ENCODE measurements at regions not wholly inside any gene's neighbourhood (a gene's known extent, or its start where the extent isn't known, plus 50 kb on each side); places are given as distances from the start of the nearest gene placed in this dataset.

- Histone ChIP-seq H3K4me3 (ENCODE audit: low read length) (no peak overlapping the region), H3K27me3 (ENCODE audit: control insufficient read depth, insufficient read depth, low read length) (no peaks in the 10 kb centered on the region), H3K4me1 (ENCODE audit: control insufficient read depth, insufficient read depth, low read length) (no peaks in the 10 kb centered on the region), H3K36me3 (ENCODE audit: control insufficient read depth, insufficient read depth, low read length) (no peaks in the 10 kb centered on the region), H3K27ac (ENCODE audit: low read length) (no peak overlapping the region), H3K9me3 (ENCODE audit: control insufficient read depth, insufficient read depth, low read length) (no peaks in the 10 kb centered on the region)
- DNase-seq (ENCODE audit: low read depth, low spot score), result no peak
- no CpG with 5 or more reads among the region's 4 CpGs for WGBS (ENCODE audit: insufficient coverage, insufficient read length)
These were observed 198.0 kb upstream of the AGAP1 start for GRCh38 chr2:235295831-235296230.

- Histone ChIP-seq H3K36me3 (ENCODE audit: control insufficient read depth, insufficient read depth, low read length) (no peaks in the 10 kb centered on the region), H3K4me3 (ENCODE audit: low read length) (no peak overlapping the region), H3K27me3 (ENCODE audit: control insufficient read depth, insufficient read depth, low read length) (no peaks in the 10 kb centered on the region), H3K27ac (ENCODE audit: low read length) (no peak overlapping the region), H3K4me1 (ENCODE audit: control insufficient read depth, insufficient read depth, low read length) (no peaks in the 10 kb centered on the region), H3K9me3 (ENCODE audit: control insufficient read depth, insufficient read depth, low read length) (no peaks in the 10 kb centered on the region)
- no peak for DNase-seq (ENCODE audit: low read depth, low spot score)
- WGBS (ENCODE audit: insufficient coverage, insufficient read length), result no CpG with 5 or more reads among the region's 16 CpGs
These were observed 193.3 kb upstream of the AGAP1 start for GRCh38 chr2:235300368-235301201.

GRCh38 chr2:235301202-235302076, 192.4 kb upstream of the AGAP1 start:
- DNase-seq (ENCODE audit: low read depth, low spot score), result no peak
- Histone ChIP-seq H3K4me3 (ENCODE audit: low read length) (no peak overlapping the region), H3K27ac (ENCODE audit: low read length) (no peak overlapping the region), H3K27me3 (ENCODE audit: control insufficient read depth, insufficient read depth, low read length) (no peaks in the 10 kb centered on the region), H3K9me3 (ENCODE audit: control insufficient read depth, insufficient read depth, low read length) (no peaks in the 10 kb centered on the region), H3K36me3 (ENCODE audit: control insufficient read depth, insufficient read depth, low read length) (no peaks in the 10 kb centered on the region), H3K4me1 (ENCODE audit: control insufficient read depth, insufficient read depth, low read length) (no peaks in the 10 kb centered on the region)
- WGBS (ENCODE audit: insufficient coverage, insufficient read length), result 92% methylated on average over 1 of the region's 7 CpGs

- H3K27ac ChIP-seq (ENCODE audit: low read length), result no peak overlapping the region
- H3K4me3 ChIP-seq (ENCODE audit: low read length), result no peak overlapping the region
- no peaks in the 10 kb centered on the region for H3K27me3 ChIP-seq (ENCODE audit: control insufficient read depth, insufficient read depth, low read length)
- no peak for DNase-seq (ENCODE audit: low read depth, low spot score)
- WGBS (ENCODE audit: insufficient coverage, insufficient read length), result no CpG with 5 or more reads among the region's 9 CpGs
- no peaks in the 10 kb centered on the region for H3K9me3 ChIP-seq (ENCODE audit: control insufficient read depth, insufficient read depth, low read length)
- no peaks in the 10 kb centered on the region for H3K4me1 ChIP-seq (ENCODE audit: control insufficient read depth, insufficient read depth, low read length)
- no peaks in the 10 kb centered on the region for H3K36me3 ChIP-seq (ENCODE audit: control insufficient read depth, insufficient read depth, low read length)
These were observed 191.6 kb upstream of the AGAP1 start for GRCh38 chr2:235302263-235302662.

- no peak for DNase-seq (ENCODE audit: low read depth, low spot score)
- Histone ChIP-seq H3K4me1 (ENCODE audit: control insufficient read depth, insufficient read depth, low read length) (no peaks in the 10 kb centered on the region), H3K27me3 (ENCODE audit: control insufficient read depth, insufficient read depth, low read length) (no peaks in the 10 kb centered on the region), H3K36me3 (ENCODE audit: control insufficient read depth, insufficient read depth, low read length) (no peaks in the 10 kb centered on the region), H3K4me3 (ENCODE audit: low read length) (no peak overlapping the region), H3K9me3 (ENCODE audit: control insufficient read depth, insufficient read depth, low read length) (no peaks in the 10 kb centered on the region), H3K27ac (ENCODE audit: low read length) (no peak overlapping the region)
- WGBS (ENCODE audit: insufficient coverage, insufficient read length), result no CpG with 5 or more reads among the region's 18 CpGs
These were observed 190.1 kb upstream of the AGAP1 start for GRCh38 chr2:235303499-235304291.

DNA sequence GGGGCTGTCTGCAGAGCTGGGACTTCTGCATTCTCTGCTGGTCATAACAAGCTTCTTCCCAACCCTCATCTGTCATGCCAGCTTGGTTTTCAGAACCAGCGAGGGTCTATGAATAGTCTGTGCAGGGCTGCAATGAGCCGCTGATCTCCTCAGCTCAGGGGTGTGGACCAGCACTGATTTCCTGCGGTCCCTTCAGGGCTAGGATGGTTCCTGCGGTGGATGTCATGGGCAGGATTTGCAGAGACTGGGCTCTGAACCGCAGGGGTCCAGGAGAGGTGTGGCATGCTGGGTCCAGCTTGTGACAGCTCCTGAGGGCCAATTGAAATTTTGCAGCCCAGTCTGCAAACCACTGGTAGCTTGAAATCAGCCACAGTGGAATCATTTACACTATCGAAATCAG, 188.2 kb upstream of the AGAP1 start:
- WGBS (ENCODE audit: insufficient coverage, insufficient read length), result no CpG with 5 or more reads among the region's 6 CpGs

DNA sequence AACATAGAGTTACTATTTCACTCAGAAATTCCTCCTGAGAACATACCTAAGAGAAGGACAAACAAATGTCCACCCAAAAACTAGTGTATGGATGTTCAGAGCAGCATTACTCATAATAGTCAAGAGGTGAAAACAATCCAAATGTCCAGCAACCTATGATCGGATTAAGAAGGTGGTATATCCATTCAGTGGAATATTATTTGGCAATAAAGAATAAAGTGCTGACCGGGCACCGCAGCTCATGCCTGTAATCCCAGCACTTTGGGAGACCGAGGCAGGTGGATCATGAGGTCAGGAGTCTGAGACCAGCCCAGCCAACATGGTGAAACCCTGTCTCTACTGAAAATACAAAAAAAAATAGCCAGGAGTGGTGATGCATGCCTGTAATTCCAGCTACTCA, 182.8 kb upstream of the AGAP1 start:
- no CpG with 5 or more reads among the region's 4 CpGs for WGBS (ENCODE audit: insufficient coverage, insufficient read length)
- H3K9me3 ChIP-seq (ENCODE audit: control insufficient read depth, insufficient read depth, low read length), result no peaks in the 10 kb centered on the region
- no peaks in the 10 kb centered on the region for H3K27me3 ChIP-seq (ENCODE audit: control insufficient read depth, insufficient read depth, low read length)

More for the DNA sequence above, 188.2 kb upstream of the AGAP1 start:
- no peak overlapping the region for H3K27ac ChIP-seq (ENCODE audit: low read length)
- no peaks in the 10 kb centered on the region for H3K27me3 ChIP-seq (ENCODE audit: control insufficient read depth, insufficient read depth, low read length)
- no peak overlapping the region for H3K4me3 ChIP-seq (ENCODE audit: low read length)
- H3K9me3 ChIP-seq (ENCODE audit: control insufficient read depth, insufficient read depth, low read length), result no peaks in the 10 kb centered on the region
- H3K4me1 ChIP-seq (ENCODE audit: control insufficient read depth, insufficient read depth, low read length), result no peaks in the 10 kb centered on the region
- H3K36me3 ChIP-seq (ENCODE audit: control insufficient read depth, insufficient read depth, low read length), result no peaks in the 10 kb centered on the region
- DNase-seq (ENCODE audit: low read depth, low spot score), result no peak

DNA sequence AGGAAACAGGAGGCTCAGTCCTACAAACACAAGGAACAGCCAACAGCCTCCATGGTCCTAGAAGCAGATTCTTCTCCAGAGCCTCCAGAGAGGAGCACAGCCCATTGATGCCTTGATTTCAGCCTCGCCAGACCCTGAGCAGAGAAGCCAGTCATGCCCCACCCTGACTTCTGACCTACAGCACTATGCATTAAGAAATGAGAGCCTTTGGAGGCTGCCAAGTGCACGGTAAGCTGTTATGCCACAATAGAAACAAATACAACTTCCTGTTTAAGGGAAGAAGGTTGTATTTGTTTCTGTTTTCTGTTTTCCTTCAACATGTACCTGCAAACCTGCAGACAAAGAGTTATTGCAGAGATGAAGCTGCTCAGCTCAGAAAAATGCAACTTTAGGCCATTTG, 181.3 kb upstream of the AGAP1 start:
- no peak for DNase-seq (ENCODE audit: low read depth, low spot score)
- Histone ChIP-seq H3K4me1 (ENCODE audit: control insufficient read depth, insufficient read depth, low read length) (no peaks in the 10 kb centered on the region; the same call in 1 of the 2 replicates), H3K27ac (ENCODE audit: low read length) (no peak overlapping the region), H3K9me3 (ENCODE audit: control insufficient read depth, insufficient read depth, low read length) (no peaks in the 10 kb centered on the region), H3K4me3 (ENCODE audit: low read length) (no peak overlapping the region), H3K36me3 (ENCODE audit: control insufficient read depth, insufficient read depth, low read length) (no peaks in the 10 kb centered on the region), H3K27me3 (ENCODE audit: control insufficient read depth, insufficient read depth, low read length) (no peaks in the 10 kb centered on the region)
- no CpG with 5 or more reads among the region's 2 CpGs for WGBS (ENCODE audit: insufficient coverage, insufficient read length)

More for the DNA sequence above, 182.8 kb upstream of the AGAP1 start:
- Histone ChIP-seq H3K4me3 (ENCODE audit: low read length) (no peak overlapping the region), H3K36me3 (ENCODE audit: control insufficient read depth, insufficient read depth, low read length) (no peaks in the 10 kb centered on the region), H3K27ac (ENCODE audit: low read length) (no peak overlapping the region), H3K4me1 (ENCODE audit: control insufficient read depth, insufficient read depth, low read length) (no peaks in the 10 kb centered on the region; the same call in 1 of the 2 replicates)
- DNase-seq (ENCODE audit: low read depth, low spot score), result no peak

- no peak for DNase-seq (ENCODE audit: low read depth, low spot score)
- H3K27ac ChIP-seq (ENCODE audit: low read length), result no peak overlapping the region
- no CpG with 5 or more reads among the region's 11 CpGs for whole genome bisulfite sequencing (ENCODE audit: insufficient coverage, insufficient read length)
- no peaks in the 10 kb centered on the region for H3K9me3 ChIP-seq (ENCODE audit: control insufficient read depth, insufficient read depth, low read length)
- no peaks in the 10 kb centered on the region for H3K27me3 ChIP-seq (ENCODE audit: control insufficient read depth, insufficient read depth, low read length)
- H3K4me1 ChIP-seq (ENCODE audit: control insufficient read depth, insufficient read depth, low read length), result no peaks in the 10 kb centered on the region; the same call in 1 of the 2 replicates
- no peaks in the 10 kb centered on the region for H3K36me3 ChIP-seq (ENCODE audit: control insufficient read depth, insufficient read depth, low read length)
- no peak overlapping the region for H3K4me3 ChIP-seq (ENCODE audit: low read length)
These were observed 179.4 kb upstream of the AGAP1 start for GRCh38 chr2:235314371-235314930.

GRCh38 chr2:235319095-235319494, 174.7 kb upstream of the AGAP1 start:
- H3K36me3 ChIP-seq (ENCODE audit: control insufficient read depth, insufficient read depth, low read length), result no peaks in the 10 kb centered on the region
- H3K4me1 ChIP-seq (ENCODE audit: control insufficient read depth, insufficient read depth, low read length), result no peaks in the 10 kb centered on the region
- DNase-seq (ENCODE audit: low read depth, low spot score), result no peak
- H3K9me3 ChIP-seq (ENCODE audit: control insufficient read depth, insufficient read depth, low read length), result no peaks in the 10 kb centered on the region
- H3K27me3 ChIP-seq (ENCODE audit: control insufficient read depth, insufficient read depth, low read length), result no peaks in the 10 kb centered on the region
- no peak overlapping the region for H3K4me3 ChIP-seq (ENCODE audit: low read length)
- H3K27ac ChIP-seq (ENCODE audit: low read length), result no peak overlapping the region
- WGBS (ENCODE audit: insufficient coverage, insufficient read length), result no CpG with 5 or more reads among the region's 4 CpGs

Measured in iPS DF 6.9 (cell line).